ENCODE measurements at regions not wholly inside any gene's neighbourhood (a gene's known extent, or its start where the extent isn't known, plus 50 kb on each side); places are given as distances from the start of the nearest gene placed in this dataset.

DNA sequence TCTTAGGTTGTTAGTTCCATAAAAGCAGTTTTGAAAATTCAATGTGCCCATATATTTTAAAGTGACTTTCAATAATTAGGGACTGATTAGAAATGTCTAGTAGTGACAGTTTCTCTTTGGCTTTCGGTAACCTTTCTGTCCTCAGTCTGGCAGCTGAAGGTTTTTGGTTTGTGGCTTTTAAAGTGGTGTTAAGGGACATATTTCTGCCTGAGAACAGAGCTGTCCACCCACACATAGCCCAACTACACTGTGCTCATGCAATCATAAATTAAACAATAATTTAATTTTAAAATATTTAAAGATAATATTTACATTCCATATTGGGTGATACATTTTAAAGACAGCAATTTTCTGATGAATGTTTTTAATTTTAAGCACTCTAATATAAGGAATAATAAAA, 335.0 kb upstream of the TENM3 start:
- H3K4me3 ChIP-seq (ENCODE audit: low read depth, low read length), result no peak overlapping the region
- H3K27me3 ChIP-seq (ENCODE audit: control insufficient read depth, insufficient read depth, low read length), result no peaks in the 10 kb centered on the region
- H3K9me3 ChIP-seq (ENCODE audit: control insufficient read depth, insufficient read depth, low read length), result peaks cover 17% of the 10 kb centered on the region; the same call in 1 of the 2 replicates
- H3K27ac ChIP-seq (ENCODE audit: low read depth, low read length), result no peak overlapping the region
- H3K36me3 ChIP-seq (ENCODE audit: control insufficient read depth, insufficient read depth, low read length), result no peaks in the 10 kb centered on the region
- no peak overlapping the region for H3K9ac ChIP-seq (ENCODE audit: low read depth, low read length)
- H3K4me1 ChIP-seq (ENCODE audit: control insufficient read depth, insufficient read depth, low read length), result no peaks in the 10 kb centered on the region

DNA sequence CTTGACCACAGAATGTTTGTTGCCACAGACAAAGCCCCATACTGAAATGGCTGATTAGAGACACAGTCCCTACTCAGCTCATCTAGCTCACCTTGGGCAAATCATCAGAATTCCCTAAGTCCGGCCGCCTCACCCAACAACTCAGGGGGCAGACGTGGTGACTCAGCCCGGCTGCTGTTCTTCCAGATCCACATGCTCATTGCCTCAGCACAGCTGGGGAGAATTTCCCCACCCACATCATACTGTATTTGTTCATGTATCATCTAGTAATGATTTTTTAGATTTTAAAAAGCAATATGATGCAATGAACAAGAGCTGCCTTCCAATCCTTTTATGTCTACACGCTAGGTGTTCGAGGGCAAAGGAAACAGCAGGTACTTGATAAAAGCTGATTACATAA, 333.8 kb upstream of the TENM3 start:
- Histone ChIP-seq H3K27ac (ENCODE audit: low read depth, low read length) (peak overlapping the region; percentile 37), H3K4me1 (ENCODE audit: control insufficient read depth, insufficient read depth, low read length) (no peaks in the 10 kb centered on the region), H3K9me3 (ENCODE audit: control insufficient read depth, insufficient read depth, low read length) (peaks cover 26% of the 10 kb centered on the region; the same call in 1 of the 2 replicates), H3K36me3 (ENCODE audit: control insufficient read depth, insufficient read depth, low read length) (no peaks in the 10 kb centered on the region), H3K9ac (ENCODE audit: low read depth, low read length) (no peak overlapping the region), H3K27me3 (ENCODE audit: control insufficient read depth, insufficient read depth, low read length) (no peaks in the 10 kb centered on the region), H3K4me3 (ENCODE audit: low read depth, low read length) (no peak overlapping the region)

DNA sequence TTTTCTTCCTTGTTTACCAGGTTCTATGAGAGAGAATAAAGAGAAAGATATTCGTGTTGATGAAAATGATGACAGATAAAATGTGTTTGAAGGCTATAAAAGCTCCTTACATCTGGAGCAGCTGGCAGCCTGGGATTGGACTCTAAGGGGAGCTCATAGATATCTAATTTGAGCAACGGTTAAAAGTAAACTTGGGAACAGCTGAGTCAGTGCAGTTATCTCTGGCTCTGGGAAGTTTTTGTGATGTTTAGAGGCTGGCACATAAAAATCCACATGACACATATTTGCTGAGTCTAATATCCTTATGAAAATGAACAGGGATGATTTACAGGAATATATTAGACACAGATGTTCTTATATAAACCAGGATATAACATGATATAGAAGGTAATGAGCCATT, 331.8 kb upstream of the TENM3 start:
- Histone ChIP-seq H3K9ac (ENCODE audit: low read depth, low read length) (no peak overlapping the region), H3K27me3 (ENCODE audit: control insufficient read depth, insufficient read depth, low read length) (no peaks in the 10 kb centered on the region), H3K27ac (ENCODE audit: low read depth, low read length) (no peak overlapping the region), H3K36me3 (ENCODE audit: control insufficient read depth, insufficient read depth, low read length) (no peaks in the 10 kb centered on the region), H3K4me3 (ENCODE audit: low read depth, low read length) (no peak overlapping the region), H3K9me3 (ENCODE audit: control insufficient read depth, insufficient read depth, low read length) (peaks cover 23% of the 10 kb centered on the region; the same call in 1 of the 2 replicates), H3K4me1 (ENCODE audit: control insufficient read depth, insufficient read depth, low read length) (no peaks in the 10 kb centered on the region)

DNA sequence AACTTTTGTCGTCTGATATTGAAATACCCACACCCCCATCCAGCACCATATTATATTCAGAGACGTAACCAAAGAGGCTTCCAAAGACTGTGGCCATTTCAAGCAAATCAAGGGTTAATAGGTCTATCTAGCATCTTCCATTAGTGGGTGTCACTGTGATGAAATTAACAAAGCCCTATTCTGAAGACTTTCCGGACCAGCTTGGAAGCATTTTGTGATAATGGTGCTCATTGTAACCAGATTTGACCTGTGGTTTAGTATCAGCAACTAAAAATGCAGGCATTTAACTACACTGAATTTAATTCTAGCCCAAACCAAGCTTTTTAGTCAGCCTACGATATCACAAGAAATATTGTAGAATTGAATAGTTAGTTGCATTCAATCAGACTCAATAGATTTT, 309.7 kb upstream of the TENM3 start:
- Histone ChIP-seq H3K4me3 (ENCODE audit: low read depth, low read length) (no peak overlapping the region), H3K36me3 (ENCODE audit: control insufficient read depth, insufficient read depth, low read length) (no peaks in the 10 kb centered on the region), H3K27ac (ENCODE audit: low read depth, low read length) (no peak overlapping the region), H3K27me3 (ENCODE audit: control insufficient read depth, insufficient read depth, low read length) (no peaks in the 10 kb centered on the region), H3K4me1 (ENCODE audit: control insufficient read depth, insufficient read depth, low read length) (no peaks in the 10 kb centered on the region), H3K9ac (ENCODE audit: low read depth, low read length) (no peak overlapping the region), H3K9me3 (ENCODE audit: control insufficient read depth, insufficient read depth, low read length) (peaks cover 3% of the 10 kb centered on the region; the same call in 1 of the 2 replicates)

DNA sequence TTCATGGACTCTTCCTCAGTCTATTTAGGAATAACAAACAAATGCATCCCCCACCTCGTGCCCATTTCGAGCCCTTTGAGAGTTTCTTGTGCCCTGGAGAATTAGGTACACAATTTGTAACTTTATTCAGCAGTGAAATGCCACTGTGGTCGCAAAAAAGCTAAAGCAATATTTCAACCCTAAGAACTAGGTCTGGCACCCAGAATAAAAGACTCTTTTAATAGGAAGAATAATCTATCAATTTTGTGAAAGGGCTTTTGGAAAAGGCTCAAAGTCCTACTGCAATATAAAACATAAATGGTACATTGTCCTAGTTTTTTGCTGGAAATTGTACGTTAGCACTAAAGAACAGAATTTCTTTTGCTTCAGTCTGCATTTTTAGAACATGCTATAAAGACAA, 304.6 kb upstream of the TENM3 start:
- Histone ChIP-seq H3K36me3 (ENCODE audit: control insufficient read depth, insufficient read depth, low read length) (no peaks in the 10 kb centered on the region), H3K27me3 (ENCODE audit: control insufficient read depth, insufficient read depth, low read length) (no peaks in the 10 kb centered on the region)

DNA sequence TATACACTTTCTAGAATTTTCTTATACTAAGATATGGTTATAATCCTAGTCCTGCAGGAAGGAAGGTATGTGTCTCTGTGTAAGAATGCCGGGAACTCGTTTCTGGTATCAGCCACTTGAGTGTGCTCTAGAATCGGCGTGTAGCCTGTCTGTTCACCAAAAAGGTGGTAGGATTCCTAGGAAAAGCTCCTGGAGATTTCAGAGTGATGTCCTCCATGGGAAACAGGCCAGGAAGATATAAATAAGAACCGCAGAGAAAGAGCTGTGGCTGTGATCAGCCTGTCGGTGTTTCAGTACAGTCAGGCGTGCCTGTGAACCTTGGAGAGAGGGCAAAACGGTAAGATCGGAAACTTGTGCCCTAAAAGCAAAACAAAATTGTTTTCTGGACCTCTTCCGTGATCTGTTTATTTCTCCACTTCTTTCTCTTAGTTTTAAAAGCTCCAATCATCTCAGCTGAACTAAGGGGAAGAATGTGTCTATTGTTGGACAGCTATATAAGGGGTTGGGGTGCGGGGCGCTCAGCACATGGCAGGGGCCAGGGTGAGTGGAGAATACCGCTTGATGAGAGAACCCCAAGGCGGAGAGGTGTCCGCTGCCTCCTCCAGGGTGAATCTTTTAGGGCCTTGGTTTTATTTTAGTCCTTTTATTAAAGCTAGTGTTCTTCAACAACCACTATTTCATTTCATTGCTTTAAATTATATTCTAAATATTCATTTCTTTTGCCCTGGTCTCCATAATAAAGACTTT, 303.8 kb upstream of the TENM3 start:
- H3K9me3 ChIP-seq (ENCODE audit: control insufficient read depth, insufficient read depth, low read length), result no peaks in the 10 kb centered on the region
- H3K9ac ChIP-seq (ENCODE audit: low read depth, low read length), result peak overlapping the region; percentile 9; the same call in 1 of the 2 replicates
- H3K27me3 ChIP-seq (ENCODE audit: control insufficient read depth, insufficient read depth, low read length), result no peaks in the 10 kb centered on the region
- H3K27ac ChIP-seq (ENCODE audit: low read depth, low read length), result no peak overlapping the region
- no peak overlapping the region for H3K4me3 ChIP-seq (ENCODE audit: low read depth, low read length)
- H3K4me1 ChIP-seq (ENCODE audit: control insufficient read depth, insufficient read depth, low read length), result peaks cover 7% of the 10 kb centered on the region; the same call in 1 of the 2 replicates
- H3K36me3 ChIP-seq (ENCODE audit: control insufficient read depth, insufficient read depth, low read length), result no peaks in the 10 kb centered on the region

More for the DNA sequence above, 304.6 kb upstream of the TENM3 start:
- H3K27ac ChIP-seq (ENCODE audit: low read depth, low read length), result no peak overlapping the region
- no peaks in the 10 kb centered on the region for H3K9me3 ChIP-seq (ENCODE audit: control insufficient read depth, insufficient read depth, low read length)
- H3K9ac ChIP-seq (ENCODE audit: low read depth, low read length), result no peak overlapping the region
- peaks cover 7% of the 10 kb centered on the region; the same call in 1 of the 2 replicates for H3K4me1 ChIP-seq (ENCODE audit: control insufficient read depth, insufficient read depth, low read length)
- no peak overlapping the region for H3K4me3 ChIP-seq (ENCODE audit: low read depth, low read length)

DNA sequence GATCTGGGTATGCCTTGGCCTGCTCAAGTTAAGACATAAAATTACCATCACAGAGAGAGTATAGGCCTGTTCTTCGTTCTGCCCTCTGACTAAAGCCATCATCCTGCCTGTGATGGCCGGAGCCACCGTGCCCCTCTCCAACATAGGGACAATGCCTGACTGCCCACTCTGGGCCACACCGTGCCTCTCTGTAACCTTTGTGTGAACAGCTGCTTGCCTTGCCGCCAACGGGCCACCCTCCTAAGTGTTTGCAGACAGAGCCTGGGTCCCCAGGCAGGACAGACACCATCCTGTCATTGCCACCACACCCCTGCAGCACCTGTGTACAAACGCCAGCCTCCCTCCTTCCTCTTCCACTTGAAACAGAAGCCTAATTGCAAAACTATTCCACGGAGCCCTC, 298.7 kb upstream of the TENM3 start:
- no peak overlapping the region for H3K4me3 ChIP-seq (ENCODE audit: low read depth, low read length)
- no peaks in the 10 kb centered on the region for H3K9me3 ChIP-seq (ENCODE audit: control insufficient read depth, insufficient read depth, low read length)
- no peaks in the 10 kb centered on the region for H3K27me3 ChIP-seq (ENCODE audit: control insufficient read depth, insufficient read depth, low read length)
- no peaks in the 10 kb centered on the region for H3K36me3 ChIP-seq (ENCODE audit: control insufficient read depth, insufficient read depth, low read length)
- H3K9ac ChIP-seq (ENCODE audit: low read depth, low read length), result no peak overlapping the region
- no peak overlapping the region for H3K27ac ChIP-seq (ENCODE audit: low read depth, low read length)
- H3K4me1 ChIP-seq (ENCODE audit: control insufficient read depth, insufficient read depth, low read length), result peaks cover 14% of the 10 kb centered on the region

DNA sequence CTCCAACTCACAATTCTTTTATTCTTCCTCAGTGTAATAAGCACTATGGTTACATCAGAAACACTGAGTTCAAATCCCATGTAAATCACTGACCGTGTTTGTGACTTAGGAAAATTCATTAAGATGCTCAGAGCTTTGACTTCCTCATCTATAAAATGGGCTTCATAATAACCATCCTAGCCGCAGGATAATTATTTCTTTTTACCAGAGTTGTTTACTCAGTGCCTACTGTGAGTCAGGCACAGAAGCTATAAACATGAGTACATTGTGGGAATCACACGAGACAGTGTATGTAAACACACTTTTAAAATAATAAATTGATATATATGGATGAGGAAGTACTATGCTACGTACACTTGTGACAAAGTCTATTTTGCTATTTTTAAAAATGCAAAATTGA, 296.3 kb upstream of the TENM3 start:
- Histone ChIP-seq H3K4me1 (ENCODE audit: control insufficient read depth, insufficient read depth, low read length) (peaks cover 17% of the 10 kb centered on the region), H3K9ac (ENCODE audit: low read depth, low read length) (no peak overlapping the region), H3K9me3 (ENCODE audit: control insufficient read depth, insufficient read depth, low read length) (no peaks in the 10 kb centered on the region), H3K27me3 (ENCODE audit: control insufficient read depth, insufficient read depth, low read length) (no peaks in the 10 kb centered on the region), H3K27ac (ENCODE audit: low read depth, low read length) (no peak overlapping the region), H3K36me3 (ENCODE audit: control insufficient read depth, insufficient read depth, low read length) (no peaks in the 10 kb centered on the region), H3K4me3 (ENCODE audit: low read depth, low read length) (no peak overlapping the region)

DNA sequence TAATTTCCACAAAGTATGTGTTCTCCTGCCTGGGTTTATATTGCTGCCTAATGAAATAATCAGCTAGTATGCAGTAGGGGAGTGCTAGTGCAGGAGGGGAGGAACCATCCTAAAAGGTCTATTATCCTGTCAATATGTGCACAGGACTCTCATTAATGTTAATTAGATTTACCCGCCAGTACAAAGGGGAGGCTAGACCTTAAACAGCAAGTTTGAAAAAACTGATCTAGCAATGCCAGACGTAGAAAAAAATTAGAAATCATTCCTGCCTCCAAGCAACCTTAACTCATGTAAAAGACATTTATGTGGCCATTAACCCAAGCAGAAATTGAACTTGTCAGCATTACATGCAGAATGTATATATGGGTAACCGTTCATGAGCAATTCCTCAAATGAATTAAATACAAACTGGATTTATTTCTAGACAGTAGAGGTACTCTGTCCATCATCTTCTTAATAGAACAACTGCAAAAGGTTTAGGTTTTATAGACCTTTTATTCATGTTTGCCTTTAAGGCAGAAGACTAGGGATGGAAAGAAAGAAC, 294.3 kb upstream of the TENM3 start:
- Histone ChIP-seq H3K9me3 (ENCODE audit: control insufficient read depth, insufficient read depth, low read length) (no peaks in the 10 kb centered on the region), H3K27ac (ENCODE audit: low read depth, low read length) (peak overlapping the region; percentile 88)

DNA sequence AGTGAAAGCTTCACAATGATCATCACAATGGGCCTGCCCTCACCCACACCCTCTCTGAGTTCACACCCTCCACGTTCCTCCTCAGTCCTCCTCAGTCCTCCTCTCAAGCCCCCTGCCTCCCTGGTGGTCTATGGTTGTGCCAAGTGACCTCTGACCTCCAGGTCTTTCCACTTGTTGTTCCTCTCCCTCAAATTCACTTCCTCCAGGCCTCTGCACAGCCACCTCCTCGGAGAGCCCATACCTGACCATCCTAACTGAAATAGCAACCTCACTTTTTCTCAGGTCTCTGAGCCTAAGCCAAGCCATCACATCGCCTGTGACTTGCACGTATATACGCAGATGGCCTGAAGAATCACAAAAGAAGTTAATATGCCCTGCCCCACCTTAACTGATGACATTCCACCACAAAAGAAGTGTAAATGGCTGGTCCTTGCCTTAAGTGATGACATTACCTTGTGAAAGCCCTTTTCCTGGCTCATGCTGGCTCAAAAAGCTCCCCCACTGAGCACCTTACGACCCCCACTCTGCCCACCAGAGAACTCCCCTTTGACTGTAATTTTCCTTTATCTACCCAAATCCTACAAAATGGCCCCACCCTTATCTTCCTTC, 293.4 kb upstream of the TENM3 start:
- Histone ChIP-seq H3K27me3 (ENCODE audit: control insufficient read depth, insufficient read depth, low read length) (no peaks in the 10 kb centered on the region), H3K27ac (ENCODE audit: low read depth, low read length) (peak overlapping the region; percentile 92), H3K36me3 (ENCODE audit: control insufficient read depth, insufficient read depth, low read length) (no peaks in the 10 kb centered on the region), H3K9ac (ENCODE audit: low read depth, low read length) (peak overlapping the region; percentile 29; the same call in 1 of the 2 replicates), H3K4me3 (ENCODE audit: low read depth, low read length) (no peak overlapping the region), H3K9me3 (ENCODE audit: control insufficient read depth, insufficient read depth, low read length) (no peaks in the 10 kb centered on the region), H3K4me1 (ENCODE audit: control insufficient read depth, insufficient read depth, low read length) (peaks cover 15% of the 10 kb centered on the region)

More for the DNA sequence above, 294.3 kb upstream of the TENM3 start:
- Histone ChIP-seq H3K4me1 (ENCODE audit: control insufficient read depth, insufficient read depth, low read length) (peaks cover 15% of the 10 kb centered on the region), H3K36me3 (ENCODE audit: control insufficient read depth, insufficient read depth, low read length) (no peaks in the 10 kb centered on the region), H3K9ac (ENCODE audit: low read depth, low read length) (no peak overlapping the region; the same call in 1 of the 2 replicates), H3K27me3 (ENCODE audit: control insufficient read depth, insufficient read depth, low read length) (no peaks in the 10 kb centered on the region), H3K4me3 (ENCODE audit: low read depth, low read length) (no peak overlapping the region)
